ENCODE measurements at regions not wholly inside any gene's neighbourhood (a gene's known extent, or its start where the extent isn't known, plus 50 kb on each side); places are given as distances from the start of the nearest gene placed in this dataset.

- no peak for TF ChIP-seq POLR2A (IDR thresholded peaks at IDR 0.05; ENCODE audit: low read depth, low read length)
- FAIRE-seq, result no peak
- no peak for DNase-seq (ENCODE audit: insufficient read length)
Measured at GRCh38 chr7:17440831-17441230, 142.4 kb downstream of the AHR start.

- TF ChIP-seq TAF1 (IDR thresholded peaks at IDR 0.05; ENCODE audit: borderline replicate concordance, low read depth, low read length), result no peak
- TF ChIP-seq POLR2AphosphoS5 (IDR thresholded peaks at IDR 0.05; ENCODE audit: low read depth, low read length), result no peak
- no peak for TF ChIP-seq POLR2A (IDR thresholded peaks at IDR 0.05; ENCODE audit: low read depth, low read length)
- FAIRE-seq (no peak), DNase-seq (ENCODE audit: insufficient read length) (no peak)
Measured at GRCh38 chr7:17441557-17441956, 143.1 kb downstream of the AHR start.

GRCh38 chr7:17444151-17444550 is 145.7 kb downstream of the AHR start:
- no peak for FAIRE-seq
- no peak for TF ChIP-seq POLR2AphosphoS5 (IDR thresholded peaks at IDR 0.05; ENCODE audit: low read depth, low read length)
- TF ChIP-seq TAF1 (IDR thresholded peaks at IDR 0.05; ENCODE audit: borderline replicate concordance, low read depth, low read length), result no peak
- no peak for TF ChIP-seq POLR2A (IDR thresholded peaks at IDR 0.05; ENCODE audit: low read depth, low read length)
- DNase-seq (ENCODE audit: insufficient read length), result no peak

GRCh38 chr7:17444673-17445072 is 146.2 kb downstream of the AHR start:
- TF ChIP-seq POLR2A (IDR thresholded peaks at IDR 0.05; ENCODE audit: low read depth, low read length) (no peak), TAF1 (IDR thresholded peaks at IDR 0.05; ENCODE audit: borderline replicate concordance, low read depth, low read length) (no peak), POLR2AphosphoS5 (IDR thresholded peaks at IDR 0.05; ENCODE audit: low read depth, low read length) (no peak)
- no peak for DNase-seq (ENCODE audit: insufficient read length)
- no peak for FAIRE-seq

DNA sequence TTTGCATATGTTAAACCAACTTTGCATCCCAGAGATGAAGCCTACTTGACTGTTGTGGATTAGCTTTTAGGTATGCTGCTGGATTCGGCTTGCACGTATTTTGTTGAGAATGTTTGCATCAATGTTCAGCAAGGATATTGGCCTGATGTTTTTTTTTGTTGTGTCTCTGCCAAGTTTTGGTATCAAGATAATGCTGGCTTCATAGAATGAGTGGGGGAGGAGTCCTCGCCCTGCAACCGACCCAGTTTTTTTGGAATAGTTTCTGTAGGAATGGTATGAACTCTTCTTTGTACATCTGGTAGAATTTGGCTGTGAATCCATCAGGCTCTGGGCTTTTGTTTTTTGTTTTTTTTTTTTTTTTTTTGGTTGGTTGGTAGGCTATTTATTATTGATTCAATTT is 147.9 kb downstream of the AHR start:
- TF ChIP-seq POLR2AphosphoS5 (IDR thresholded peaks at IDR 0.05; ENCODE audit: low read depth, low read length), result no peak
- no peak for TF ChIP-seq TAF1 (IDR thresholded peaks at IDR 0.05; ENCODE audit: borderline replicate concordance, low read depth, low read length)
- TF ChIP-seq POLR2A (IDR thresholded peaks at IDR 0.05; ENCODE audit: low read depth, low read length), result no peak
- FAIRE-seq (no peak), DNase-seq (ENCODE audit: insufficient read length) (no peak)

- DNase-seq (ENCODE audit: insufficient read length), result no peak
- TF ChIP-seq TAF1 (IDR thresholded peaks at IDR 0.05; ENCODE audit: borderline replicate concordance, low read depth, low read length) (no peak), POLR2A (IDR thresholded peaks at IDR 0.05; ENCODE audit: low read depth, low read length) (no peak), POLR2AphosphoS5 (IDR thresholded peaks at IDR 0.05; ENCODE audit: low read depth, low read length) (no peak)
- FAIRE-seq, result no peak
Measured at GRCh38 chr7:17447728-17448478, 149.5 kb downstream of the AHR start.

DNA sequence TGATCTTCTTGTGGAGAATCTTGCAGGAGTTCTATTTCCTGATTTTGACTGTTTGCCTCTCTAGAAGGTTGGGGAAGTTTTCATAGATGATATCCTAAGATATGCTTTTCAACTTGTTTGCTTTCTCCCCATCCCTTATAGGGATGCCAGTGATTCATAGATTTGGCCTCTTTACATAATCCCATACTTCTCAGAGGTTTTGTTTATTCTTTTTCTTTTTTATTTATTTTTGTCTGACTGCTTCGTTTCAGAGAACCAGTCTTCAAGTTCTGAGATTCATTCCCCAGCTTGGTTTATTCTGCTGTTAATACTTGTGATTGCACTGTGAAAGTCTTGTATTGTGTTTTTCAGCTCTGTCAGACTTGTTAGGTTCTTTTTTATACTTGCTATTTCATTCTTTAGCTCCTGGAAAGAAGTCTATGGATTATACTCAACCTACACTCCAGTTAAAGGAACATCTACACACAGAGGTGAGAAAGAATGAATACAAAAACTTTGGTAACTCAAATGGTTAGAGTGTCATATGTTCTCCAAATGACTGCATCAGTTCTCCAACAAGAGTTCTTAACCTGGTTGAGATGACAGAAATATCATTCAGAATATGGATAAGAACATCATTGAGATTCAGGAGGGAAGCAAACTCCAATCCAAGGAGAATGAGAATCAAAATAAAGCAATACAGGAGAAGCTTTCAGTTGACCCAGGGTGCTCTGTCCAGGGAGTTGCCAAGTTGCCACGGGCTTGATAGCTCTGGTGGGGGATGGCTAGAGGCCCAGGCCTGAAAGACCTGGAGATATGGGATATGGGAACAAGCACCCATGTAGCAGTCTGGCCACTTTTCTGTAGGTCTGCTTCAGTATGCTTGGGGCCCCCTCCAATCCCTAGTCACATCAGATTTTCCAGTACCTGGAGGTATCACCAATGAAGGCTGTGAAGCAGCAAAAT is 150.3 kb downstream of the AHR start:
- FAIRE-seq (no peak), DNase-seq (ENCODE audit: insufficient read length) (no peak)
- no peak for TF ChIP-seq POLR2A (IDR thresholded peaks at IDR 0.05; ENCODE audit: low read depth, low read length)
- no peak for TF ChIP-seq POLR2AphosphoS5 (IDR thresholded peaks at IDR 0.05; ENCODE audit: low read depth, low read length)
- TF ChIP-seq TAF1 (IDR thresholded peaks at IDR 0.05; ENCODE audit: borderline replicate concordance, low read depth, low read length), result no peak

- FAIRE-seq (no peak), DNase-seq (ENCODE audit: insufficient read length) (no peak)
- no peak for TF ChIP-seq POLR2A (IDR thresholded peaks at IDR 0.05; ENCODE audit: low read depth, low read length)
- no peak for TF ChIP-seq TAF1 (IDR thresholded peaks at IDR 0.05; ENCODE audit: borderline replicate concordance, low read depth, low read length)
Measured at GRCh38 chr7:17456541-17456940, 158.1 kb downstream of the AHR start.

DNA sequence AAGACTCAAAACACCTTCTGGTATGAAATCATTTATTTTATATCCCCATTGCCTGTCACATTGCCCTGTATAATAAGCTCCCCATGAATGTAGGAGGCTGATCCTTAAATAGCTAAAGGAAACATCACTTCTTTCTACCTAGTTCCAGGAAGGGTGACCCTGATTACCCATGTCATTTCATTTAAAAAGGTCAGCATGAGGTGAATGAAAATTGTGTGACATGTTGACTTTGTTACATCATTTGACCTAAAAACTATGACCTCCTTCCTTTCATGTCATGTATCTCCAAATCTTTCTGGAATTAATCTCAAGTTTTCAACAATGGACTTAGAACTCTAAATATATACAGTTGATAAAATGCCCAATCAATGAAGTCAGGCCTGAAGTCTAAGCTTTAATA is 161.5 kb downstream of the AHR start:
- TF ChIP-seq POLR2A (IDR thresholded peaks at IDR 0.05; ENCODE audit: low read depth, low read length), result no peak
- no peak for DNase-seq (ENCODE audit: insufficient read length)
- FAIRE-seq, result no peak

DNA sequence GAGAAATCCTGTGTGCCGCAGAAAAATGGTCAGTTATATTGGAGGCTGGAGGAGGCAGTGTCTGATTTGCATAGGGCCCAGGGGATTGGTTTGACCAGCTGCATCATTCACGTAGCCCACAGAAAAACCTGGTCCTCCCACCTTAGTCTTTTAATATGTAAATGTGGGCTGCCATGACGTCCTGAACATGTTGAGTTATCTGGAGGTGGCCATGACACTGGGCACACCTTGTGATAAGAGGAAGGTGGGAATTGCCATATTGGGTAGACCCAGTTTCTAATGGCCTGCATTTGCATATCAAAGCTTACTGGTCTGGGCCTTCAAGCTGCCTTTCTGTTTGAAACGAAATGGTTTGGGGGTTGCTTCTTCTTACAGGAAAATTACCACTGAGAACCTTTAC is 162.2 kb downstream of the AHR start:
- no peak for DNase-seq (ENCODE audit: insufficient read length)
- TF ChIP-seq POLR2A (IDR thresholded peaks at IDR 0.05; ENCODE audit: low read depth, low read length), result no peak
- TF ChIP-seq POLR2AphosphoS5 (IDR thresholded peaks at IDR 0.05; ENCODE audit: low read depth, low read length), result no peak
- no peak for TF ChIP-seq TAF1 (IDR thresholded peaks at IDR 0.05; ENCODE audit: borderline replicate concordance, low read depth, low read length)
- no peak for FAIRE-seq

- DNase-seq (ENCODE audit: insufficient read length), result no peak
- no peak for FAIRE-seq
- TF ChIP-seq POLR2AphosphoS5 (IDR thresholded peaks at IDR 0.05; ENCODE audit: low read depth, low read length), result no peak
- no peak for TF ChIP-seq POLR2A (IDR thresholded peaks at IDR 0.05; ENCODE audit: low read depth, low read length)
- no peak for TF ChIP-seq TAF1 (IDR thresholded peaks at IDR 0.05; ENCODE audit: borderline replicate concordance, low read depth, low read length)
Measured at GRCh38 chr7:17462131-17462631, 163.7 kb downstream of the AHR start.
